Thyroid gland (tissue), 4 donors: ENCODE measurements at regions not wholly inside any gene's neighbourhood (a gene's known extent, or its start where the extent isn't known, plus 50 kb on each side); places are given as distances from the start of the nearest gene placed in this dataset.
A peak's percentile ranks its signal among the peaks of the same experiment; 100 is the strongest.

Source experiments
- DNase-seq, 2 donors: peaks; one replicate each; pipeline ENCODE4 v3.0.0-alpha.2; 2019
- H3K27ac ChIP-seq, 3 donors: fragments of 200-600 bp; sonication (generic); 1 replicate in 2 of 3; 2 replicates in 1 of 3; pipeline ENCODE4 v1.5.1; 2016 to 2019; ENCODE audit warnings: mild to moderate bottlenecking in 1 of 3, moderate library complexity in 1 of 3
- H3K27me3 ChIP-seq: fragments of 200-600 bp; sonication (generic); one replicate; pipeline ENCODE4 v1.5.1; 2019
- H3K36me3 ChIP-seq, 2 donors: fragments of 200-600 bp; sonication (generic); one replicate each; pipeline ENCODE4 v1.5.1; 2016 to 2019
- H3K4me1 ChIP-seq, 2 donors: fragments of 200-600 bp; sonication (generic); one replicate each; pipeline ENCODE4 v1.5.1; 2017 to 2019
- H3K4me3 ChIP-seq, 3 donors: fragments of 200-600 bp; sonication (generic); replicated peaks in 1 of 3; 1 replicate in 2 of 3; 2 replicates in 1 of 3; pipeline ENCODE4 v1.5.1; 2016; ENCODE audit warnings: mild to moderate bottlenecking in 1 of 3
- H3K9me3 ChIP-seq: fragments of 200-600 bp; sonication (generic); one replicate; pipeline ENCODE4 v1.5.1; 2017
- POLR2A ChIP-seq, 2 donors: fragments of 450-650 bp; IDR thresholded peaks; one replicate each; pipeline ENCODE4 v1.6.1; 2017; ENCODE audit warnings: antibody characterized with exemption in 2 of 2, mild to moderate bottlenecking in 2 of 2, moderate library complexity in 1 of 2
- WGBS, 2 donors: methylation state at CpG; one replicate each; pipeline ENCODE4 v1.1.5; 2017; 5-methylcytosine and 5-hydroxymethylcytosine counted together
- intact Hi-C: fragments of 100-400 bp; cut with DNase I; formaldehyde crosslinking; loops from one replicate; pipeline ENCODE4 v1.15.1; 2023
- TF ChIP-seq, protein P1 (sequence below), 6 experiments: fragments of 200-600 bp in 3 of 6; fragments of 450-650 bp in 3 of 6; sonication (generic) in 3 of 6; IDR thresholded peaks; one replicate each; pipeline ENCODE4 v1.5.1; 2016 to 2019; ENCODE audit warnings: antibody characterized with exemption in 6 of 6, mild to moderate bottlenecking in 2 of 6, inconsistent platforms in 1 of 6, moderate library complexity in 1 of 6

GRCh38 chr2:59391896-59392295 is 1150.8 kb upstream of the FANCL start:
- Histone ChIP-seq H3K27me3 (no peaks in the 10 kb centered on the region), H3K4me3 (no peak overlapping the region), H3K27ac (no peak overlapping the region), H3K36me3 (no peaks in the 10 kb centered on the region), H3K9me3 (no peaks in the 10 kb centered on the region), H3K4me1 (no peaks in the 10 kb centered on the region)
- intact Hi-C loops: no loop called here
- DNase-seq: no peak
- no peak for TF ChIP-seq POLR2A (IDR thresholded peaks at IDR 0.05)
- TF ChIP-seq, protein P1, sequence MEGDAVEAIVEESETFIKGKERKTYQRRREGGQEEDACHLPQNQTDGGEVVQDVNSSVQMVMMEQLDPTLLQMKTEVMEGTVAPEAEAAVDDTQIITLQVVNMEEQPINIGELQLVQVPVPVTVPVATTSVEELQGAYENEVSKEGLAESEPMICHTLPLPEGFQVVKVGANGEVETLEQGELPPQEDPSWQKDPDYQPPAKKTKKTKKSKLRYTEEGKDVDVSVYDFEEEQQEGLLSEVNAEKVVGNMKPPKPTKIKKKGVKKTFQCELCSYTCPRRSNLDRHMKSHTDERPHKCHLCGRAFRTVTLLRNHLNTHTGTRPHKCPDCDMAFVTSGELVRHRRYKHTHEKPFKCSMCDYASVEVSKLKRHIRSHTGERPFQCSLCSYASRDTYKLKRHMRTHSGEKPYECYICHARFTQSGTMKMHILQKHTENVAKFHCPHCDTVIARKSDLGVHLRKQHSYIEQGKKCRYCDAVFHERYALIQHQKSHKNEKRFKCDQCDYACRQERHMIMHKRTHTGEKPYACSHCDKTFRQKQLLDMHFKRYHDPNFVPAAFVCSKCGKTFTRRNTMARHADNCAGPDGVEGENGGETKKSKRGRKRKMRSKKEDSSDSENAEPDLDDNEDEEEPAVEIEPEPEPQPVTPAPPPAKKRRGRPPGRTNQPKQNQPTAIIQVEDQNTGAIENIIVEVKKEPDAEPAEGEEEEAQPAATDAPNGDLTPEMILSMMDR (IDR thresholded peaks at IDR 0.05): no peak
- 95 to 96% methylated on average over 2 of the region's 2 CpGs for WGBS, 2 donors

DNA sequence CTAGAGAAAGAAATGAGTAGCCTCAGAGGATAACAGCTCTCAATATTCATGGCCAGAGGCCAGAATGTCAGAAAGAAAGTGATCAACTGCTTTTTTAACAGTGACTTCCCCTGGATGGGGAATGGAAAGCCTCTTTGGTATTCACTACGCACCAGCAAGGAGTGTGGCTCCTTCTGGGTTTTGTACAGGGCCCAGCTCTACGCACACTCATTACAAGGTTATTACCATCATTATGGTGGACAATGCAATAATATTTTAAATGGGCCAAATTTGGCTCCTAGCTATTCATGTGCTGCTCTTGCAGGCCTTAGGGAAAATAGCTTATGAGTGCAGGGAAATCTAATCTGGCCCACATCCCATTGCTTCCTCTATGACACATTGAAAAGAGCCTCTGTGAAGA is 1149.5 kb upstream of the FANCL start:
- no peak for DNase-seq
- no peak for TF ChIP-seq POLR2A (IDR thresholded peaks at IDR 0.05)
- TF ChIP-seq, protein P1 (IDR thresholded peaks at IDR 0.05): no peak
- Histone ChIP-seq H3K4me1 (no peaks in the 10 kb centered on the region), H3K4me3 (no peak overlapping the region), H3K27ac (no peak overlapping the region), H3K27me3 (no peaks in the 10 kb centered on the region), H3K9me3 (no peaks in the 10 kb centered on the region), H3K36me3 (no peaks in the 10 kb centered on the region)
- intact Hi-C loops: no loop called here
- WGBS, 2 donors: 97% methylated on average over 2 of the region's 2 CpGs

DNA sequence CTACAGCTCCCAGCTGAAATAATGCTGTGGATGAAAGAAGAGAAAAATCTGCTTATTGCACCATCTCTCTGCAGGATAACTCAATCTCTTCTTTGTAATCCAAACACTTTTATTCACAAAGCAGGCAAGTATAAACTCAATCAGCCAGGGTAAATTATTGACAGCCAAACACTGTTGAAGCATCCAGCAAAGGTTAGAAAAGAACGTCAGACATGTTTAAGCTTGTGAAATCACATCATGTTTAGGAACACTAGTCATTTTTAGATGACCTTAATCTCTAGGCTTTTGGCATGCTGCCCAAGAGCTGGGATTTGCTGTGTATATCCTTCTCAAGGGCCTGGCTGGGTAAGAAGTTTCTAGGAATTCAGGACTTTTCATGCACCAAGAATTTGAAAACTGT is 1148.1 kb upstream of the FANCL start:
- no peaks in the 10 kb centered on the region for H3K9me3 ChIP-seq
- no peak overlapping the region for H3K4me3 ChIP-seq
- no peaks in the 10 kb centered on the region for H3K27me3 ChIP-seq
- intact Hi-C loops: no loop called here
- H3K4me1 ChIP-seq: no peaks in the 10 kb centered on the region
- no peak for TF ChIP-seq POLR2A (IDR thresholded peaks at IDR 0.05)
- TF ChIP-seq, protein P1 (IDR thresholded peaks at IDR 0.05): no peak
- H3K36me3 ChIP-seq: no peaks in the 10 kb centered on the region
- no peak overlapping the region for H3K27ac ChIP-seq
- peak; percentile 23 to 25 for DNase-seq
- 44% methylated on average over 1 of the region's 1 CpG for WGBS, 2 donors

DNA sequence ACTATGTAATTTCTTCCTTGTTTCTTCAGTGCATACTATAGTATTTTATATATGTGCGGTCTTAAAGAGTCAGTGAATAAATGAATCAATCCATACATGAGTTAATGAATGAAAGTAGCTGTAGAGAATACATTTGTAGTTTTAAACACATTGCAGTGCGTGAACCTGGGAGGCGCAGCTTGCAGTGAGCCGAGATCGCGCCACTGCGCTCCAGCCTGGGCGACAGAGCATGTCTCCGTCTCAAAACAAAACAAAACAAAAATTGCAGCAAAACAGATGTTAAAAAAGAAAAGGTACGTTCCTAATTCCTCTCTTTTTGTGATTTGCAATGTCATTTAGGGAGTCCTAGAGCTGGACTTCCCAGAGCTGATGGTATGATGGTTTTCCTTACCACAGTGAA is 1144.8 kb upstream of the FANCL start:
- Histone ChIP-seq H3K27me3 (no peaks in the 10 kb centered on the region), H3K27ac (no peak overlapping the region), H3K9me3 (no peaks in the 10 kb centered on the region), H3K36me3 (no peaks in the 10 kb centered on the region), H3K4me1 (no peaks in the 10 kb centered on the region), H3K4me3 (no peak overlapping the region)
- no peak for DNase-seq
- intact Hi-C loops: no loop called here
- 93 to 94% methylated on average over 10 of the region's 10 CpGs for WGBS, 2 donors
- TF ChIP-seq POLR2A (IDR thresholded peaks at IDR 0.05): no peak
- TF ChIP-seq, protein P1 (IDR thresholded peaks at IDR 0.05): no peak

DNA sequence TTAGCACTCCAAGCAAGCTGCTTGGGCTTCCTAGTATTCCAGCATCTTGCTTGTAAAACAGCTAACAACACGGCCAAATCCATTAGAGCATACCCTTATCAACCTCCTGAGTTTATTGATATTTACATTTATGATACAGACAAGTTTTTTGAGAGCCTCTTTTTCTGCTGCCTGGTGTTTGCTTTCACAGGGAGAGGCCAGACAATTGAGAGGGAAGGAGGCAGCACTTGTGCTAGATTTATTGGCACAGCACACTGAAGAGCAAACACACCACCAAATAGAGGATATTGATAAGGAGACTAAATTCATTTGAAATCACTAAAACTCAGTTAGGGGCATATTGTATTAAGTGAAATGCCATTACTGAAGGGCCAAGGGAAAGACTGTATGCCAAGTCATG is 1142.3 kb upstream of the FANCL start:
- H3K4me3 ChIP-seq: no peak overlapping the region
- 8 to 30% methylated on average over 1 of the region's 1 CpG for WGBS, 2 donors
- no peak for TF ChIP-seq POLR2A (IDR thresholded peaks at IDR 0.05)
- TF ChIP-seq, protein P1 (IDR thresholded peaks at IDR 0.05): no peak
- no peaks in the 10 kb centered on the region for H3K4me1 ChIP-seq
- intact Hi-C loops: no loop called here
- no peaks in the 10 kb centered on the region for H3K27me3 ChIP-seq
- no peak overlapping the region for H3K27ac ChIP-seq
- no peaks in the 10 kb centered on the region for H3K9me3 ChIP-seq
- no peak for DNase-seq
- H3K36me3 ChIP-seq: no peaks in the 10 kb centered on the region
